ENCODE measurements at regions not wholly inside any gene's neighbourhood (a gene's known extent, or its start where the extent isn't known, plus 50 kb on each side); places are given as distances from the start of the nearest gene placed in this dataset.

DNA sequence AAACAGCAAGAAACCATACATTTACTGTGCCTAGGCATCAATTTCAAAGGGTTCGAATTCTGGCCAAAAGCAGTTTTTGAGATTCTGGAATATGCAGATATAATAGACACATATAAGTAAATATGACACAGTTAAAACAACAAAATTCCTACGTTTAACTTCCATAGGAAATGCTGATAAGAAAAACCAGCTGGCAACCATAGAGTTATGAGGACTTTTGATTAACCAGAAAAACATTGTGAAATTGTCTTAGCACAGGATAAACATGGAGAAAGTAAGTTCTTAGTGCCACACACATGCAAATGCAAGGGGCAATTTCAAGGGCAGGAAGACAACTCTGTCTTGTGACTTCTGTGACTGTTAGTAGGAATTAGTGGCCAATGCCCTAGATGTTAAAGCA lies 702.1 kb downstream of the TNS3 start:
- DNase-seq (ENCODE audit: low spot score): no peak

DNA sequence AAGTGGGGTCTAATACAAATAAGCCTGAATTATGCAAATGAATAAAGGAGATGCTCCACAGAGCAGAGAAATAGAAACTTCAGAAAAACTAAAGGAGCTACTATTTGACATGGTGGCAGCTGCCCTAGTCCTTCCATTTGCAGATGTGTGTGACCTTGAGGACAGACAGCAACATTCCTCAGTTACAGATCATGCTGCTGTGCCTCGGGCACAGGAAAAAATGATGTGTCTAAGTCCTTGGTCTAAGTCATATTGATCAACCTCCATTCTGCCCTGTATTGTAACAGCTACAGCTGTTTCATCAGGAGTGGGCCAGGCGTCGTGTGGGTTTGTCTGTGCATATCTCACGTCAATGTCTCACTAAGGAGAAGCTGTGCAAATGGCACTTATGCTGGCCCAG lies 710.4 kb downstream of the TNS3 start:
- no peak for DNase-seq (ENCODE audit: low spot score)

GRCh38 chr7:46864716-46865115 lies 717.2 kb downstream of the TNS3 start:
- no peak for DNase-seq (ENCODE audit: low spot score)

GRCh38 chr7:46859963-46860475 lies 721.9 kb downstream of the TNS3 start:
- DNase-seq (ENCODE audit: low spot score): no peak

DNA sequence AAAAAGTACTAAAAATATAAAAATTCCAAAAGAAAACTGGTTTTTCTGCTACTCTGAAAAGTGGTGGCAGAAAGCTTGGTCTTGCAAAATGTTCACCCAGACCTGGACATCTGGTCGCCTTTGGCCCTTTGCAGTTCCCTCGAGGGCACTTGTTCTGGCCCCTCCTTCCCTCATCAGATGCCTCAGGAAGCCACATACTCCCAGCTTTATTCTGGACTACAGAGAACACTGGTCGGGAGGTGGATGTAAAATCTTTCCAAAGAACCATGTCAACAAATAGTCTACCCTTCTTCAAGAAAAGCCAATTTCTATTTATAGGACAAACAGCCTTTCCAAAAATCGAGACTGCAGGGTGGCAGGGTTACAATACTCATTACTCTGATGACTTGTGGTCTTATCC lies 726.1 kb downstream of the TNS3 start:
- no peak for DNase-seq (ENCODE audit: low spot score)

- DNase-seq (ENCODE audit: low spot score): no peak
These were observed 726.9 kb downstream of the TNS3 start for GRCh38 chr7:46854958-46855473.

DNA sequence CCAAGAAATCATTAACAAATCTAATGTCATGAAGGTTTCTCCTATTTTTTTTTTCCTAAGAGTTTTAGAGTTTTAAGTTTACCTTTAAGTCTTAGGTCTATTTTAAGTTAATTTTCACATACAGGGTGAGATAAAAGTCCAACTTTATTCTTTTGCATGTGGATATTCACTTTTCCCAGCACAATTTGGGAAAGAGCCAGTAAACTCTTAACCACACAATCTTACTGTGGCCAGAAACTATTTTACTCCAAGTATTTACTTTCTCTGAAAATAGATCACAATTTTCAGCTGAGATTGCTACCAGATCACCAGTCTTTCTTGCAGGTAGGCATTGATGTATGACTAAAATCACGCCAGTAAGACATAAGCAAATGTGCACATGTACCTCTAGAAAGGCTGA lies 728.5 kb downstream of the TNS3 start:
- no peak for DNase-seq (ENCODE audit: low spot score)

- no peak for DNase-seq (ENCODE audit: low spot score)
These were observed 729.1 kb downstream of the TNS3 start for GRCh38 chr7:46852795-46853194.

DNA sequence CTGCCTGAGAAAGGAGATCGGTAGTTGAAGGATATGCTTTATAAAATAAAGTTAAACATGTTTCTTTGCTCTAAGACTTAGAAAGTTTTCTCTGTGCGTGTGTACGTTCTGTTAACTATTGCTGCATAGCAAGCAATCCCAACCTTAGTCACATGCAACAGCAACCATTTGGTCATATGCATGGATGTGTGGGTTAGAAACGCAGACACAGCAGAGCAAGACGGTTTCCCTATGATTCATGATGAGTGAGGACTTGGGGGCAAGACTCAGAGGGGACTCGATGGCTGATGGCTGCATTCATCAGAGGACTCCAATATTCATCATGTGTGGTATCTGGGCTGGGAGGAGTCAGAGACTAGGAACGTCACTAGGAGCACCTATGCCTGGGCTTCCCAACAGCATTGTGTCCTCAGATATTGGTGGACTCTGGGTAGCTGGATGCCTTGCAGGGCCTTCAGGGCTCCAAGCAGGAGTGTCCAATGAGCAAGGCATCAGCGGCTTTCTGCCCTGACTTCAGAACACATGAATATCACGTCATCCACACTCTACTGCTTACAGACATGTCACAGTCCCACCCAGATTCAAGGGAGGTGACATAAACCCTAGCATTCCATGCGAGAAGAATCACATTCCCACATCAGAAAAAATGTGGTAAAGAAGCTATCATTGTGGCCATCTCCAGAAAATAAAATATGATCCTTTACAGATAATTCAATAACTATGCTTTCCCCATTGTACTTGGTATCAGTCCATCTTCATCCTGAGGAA lies 731.2 kb downstream of the TNS3 start:
- DNase-seq (ENCODE audit: low spot score): no peak

- DNase-seq (ENCODE audit: low spot score): no peak
These were observed 733.0 kb downstream of the TNS3 start for GRCh38 chr7:46848944-46849343.

- no peak for DNase-seq (ENCODE audit: low spot score)
These were observed 733.6 kb downstream of the TNS3 start for GRCh38 chr7:46848311-46848710.

GRCh38 chr7:46847126-46847525 lies 734.8 kb downstream of the TNS3 start:
- DNase-seq (ENCODE audit: low spot score): no peak

- DNase-seq (ENCODE audit: low spot score): no peak
These were observed 737.4 kb downstream of the TNS3 start for GRCh38 chr7:46844486-46844885.

GRCh38 chr7:46841248-46841647 lies 740.7 kb downstream of the TNS3 start:
- DNase-seq (ENCODE audit: low spot score): no peak

- no peak for DNase-seq (ENCODE audit: low spot score)
These were observed 742.3 kb downstream of the TNS3 start for GRCh38 chr7:46839651-46840050.

GRCh38 chr7:46838463-46838862 lies 743.4 kb downstream of the TNS3 start:
- DNase-seq (ENCODE audit: low spot score): no peak

DNA sequence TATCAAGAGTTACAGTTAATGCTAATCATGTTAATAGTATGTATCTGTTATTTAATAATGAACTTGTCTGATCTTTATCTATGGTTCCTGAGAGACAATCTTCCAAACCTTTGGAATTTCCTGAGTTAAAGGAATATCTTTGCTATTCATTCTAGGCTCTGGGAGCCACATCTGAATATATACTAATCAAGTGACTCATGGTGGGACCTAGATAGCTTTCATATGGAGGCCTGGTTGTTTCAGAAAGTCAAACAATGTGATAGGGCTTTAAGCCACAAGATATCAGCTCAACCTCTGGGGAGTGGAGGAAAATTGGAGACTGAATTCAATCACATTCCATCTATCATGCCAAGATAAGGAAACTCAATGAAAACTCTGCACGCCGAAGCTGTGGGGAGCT lies 746.4 kb downstream of the TNS3 start:
- DNase-seq (ENCODE audit: low spot score): no peak

DNA sequence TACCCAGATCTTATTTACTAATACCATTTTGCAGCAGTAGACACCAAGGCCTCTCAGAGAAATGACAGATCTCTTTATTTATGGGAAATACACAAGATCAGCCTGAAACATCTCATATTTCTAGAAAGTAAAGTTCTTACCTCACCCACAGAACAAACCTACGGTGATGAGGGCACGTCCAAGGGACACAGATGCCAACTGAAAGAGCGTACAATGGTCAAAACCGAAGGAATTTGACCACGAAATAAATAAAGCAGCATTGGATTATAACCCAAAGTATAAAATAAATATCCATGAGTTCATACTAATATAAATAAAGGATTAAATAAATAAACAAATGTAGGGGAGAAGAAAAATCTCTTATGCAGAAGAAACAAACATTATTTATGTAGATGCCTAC lies 747.0 kb downstream of the TNS3 start:
- DNase-seq (ENCODE audit: low spot score): no peak

DNA sequence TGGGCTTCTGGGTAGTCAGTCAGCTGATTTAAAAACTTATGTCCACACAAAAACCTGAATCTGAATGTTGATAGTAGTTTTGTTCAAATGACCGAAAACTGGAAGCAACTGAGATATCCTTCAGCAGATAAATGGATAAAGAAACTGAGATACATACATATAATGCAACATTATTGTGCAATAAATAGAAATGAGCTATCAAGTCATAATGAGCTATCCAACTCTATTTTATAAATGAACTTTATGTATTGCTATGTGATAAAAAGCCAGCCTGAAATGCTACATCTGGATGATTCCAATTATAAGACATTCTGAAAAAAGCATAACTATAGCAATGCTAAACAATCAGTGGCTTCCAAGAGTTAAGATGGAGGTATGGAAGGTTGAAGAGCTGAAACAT lies 748.7 kb downstream of the TNS3 start:
- DNase-seq (ENCODE audit: low spot score): no peak

DNA sequence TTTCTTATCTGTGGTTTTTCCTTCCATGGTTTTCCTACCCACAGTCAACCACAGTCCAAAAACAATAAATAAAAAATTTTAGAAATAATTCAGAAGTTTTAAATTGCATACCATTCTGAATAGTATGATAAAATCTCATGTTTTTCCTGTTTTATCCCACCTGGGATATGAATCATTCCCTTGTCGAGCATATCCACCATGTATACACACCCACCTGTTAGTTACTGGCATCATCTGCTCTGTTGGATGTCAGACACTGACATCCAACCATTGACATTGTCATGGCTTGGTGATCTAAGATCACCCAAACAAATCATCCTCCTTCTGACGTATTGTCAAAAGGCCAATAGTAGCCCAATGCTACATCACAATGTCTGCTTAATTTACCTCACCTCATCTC lies 749.8 kb downstream of the TNS3 start:
- no peak for DNase-seq (ENCODE audit: low spot score)

DNA sequence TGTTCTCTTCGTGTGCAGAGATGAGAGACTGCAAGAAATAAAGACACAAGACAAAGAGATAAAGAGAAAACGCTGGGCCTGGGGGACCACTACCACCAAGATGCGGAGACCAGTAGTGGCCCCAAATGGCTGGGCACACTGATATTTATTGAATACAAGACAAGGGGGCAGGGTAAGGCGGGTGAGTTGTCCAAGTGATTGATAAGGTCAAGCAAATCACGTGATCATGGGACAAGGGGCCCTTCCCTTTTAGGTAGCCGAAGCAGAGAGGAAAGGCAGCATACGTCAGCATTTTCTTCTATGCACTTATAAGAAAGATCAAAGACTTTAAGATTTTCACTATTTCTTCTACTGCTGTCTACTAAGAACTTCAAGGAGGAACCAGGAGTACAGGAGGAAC lies 762.1 kb downstream of the TNS3 start:
- DNase-seq (ENCODE audit: low spot score): no peak

GRCh38 chr7:46814516-46815250 lies 767.2 kb downstream of the TNS3 start:
- DNase-seq (ENCODE audit: low spot score): no peak

DNA sequence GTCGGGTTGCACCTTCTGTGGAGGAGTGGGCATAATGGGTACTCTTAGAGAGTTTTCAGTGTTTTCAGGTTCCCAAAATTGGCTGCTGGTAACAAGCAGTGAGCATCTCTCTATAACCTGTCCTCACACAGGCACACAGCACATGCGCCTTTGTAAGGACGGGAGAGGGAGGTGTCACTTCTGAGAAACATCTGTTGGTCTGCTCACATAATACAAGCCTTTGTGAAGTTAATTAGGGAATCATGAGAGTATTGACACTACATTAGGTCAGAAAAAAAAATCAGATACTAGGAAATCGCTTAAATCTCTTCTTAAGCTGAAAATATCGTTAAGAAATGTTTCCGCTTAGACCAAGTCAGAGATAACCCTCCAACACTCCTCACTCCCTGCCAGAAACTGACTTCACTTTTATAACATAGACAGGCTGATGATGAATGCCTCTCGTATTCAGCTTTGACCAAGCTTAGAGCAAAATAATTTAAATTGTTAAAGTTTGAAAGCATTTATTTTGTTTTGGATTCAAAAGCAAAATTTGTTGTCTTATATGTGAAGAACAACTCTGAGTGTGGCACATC lies 769.7 kb downstream of the TNS3 start:
- DNase-seq (ENCODE audit: low spot score): no peak

Measured in globus pallidus (tissue), 1 donor.